ENCODE measurements at regions not wholly inside any gene's neighbourhood (a gene's known extent, or its start where the extent isn't known, plus 50 kb on each side); places are given as distances from the start of the nearest gene placed in this dataset.

GRCh38 chr1:47576758-47577115, 138.9 kb downstream of the FOXD2 start:
- TF ChIP-seq SP1 (IDR thresholded peaks at IDR 0.05): no peak
- no peak for TF ChIP-seq FOXM1 (IDR thresholded peaks at IDR 0.05; ENCODE audit: borderline replicate concordance)
- no peak for TF ChIP-seq TARDBP (IDR thresholded peaks at IDR 0.05)
- TF ChIP-seq FOXA1 (IDR thresholded peaks at IDR 0.05): no peak

All from HEK293T (cell line).